ENCODE measurements at regions not wholly inside any gene's neighbourhood (a gene's known extent, or its start where the extent isn't known, plus 50 kb on each side); places are given as distances from the start of the nearest gene placed in this dataset.

DNA sequence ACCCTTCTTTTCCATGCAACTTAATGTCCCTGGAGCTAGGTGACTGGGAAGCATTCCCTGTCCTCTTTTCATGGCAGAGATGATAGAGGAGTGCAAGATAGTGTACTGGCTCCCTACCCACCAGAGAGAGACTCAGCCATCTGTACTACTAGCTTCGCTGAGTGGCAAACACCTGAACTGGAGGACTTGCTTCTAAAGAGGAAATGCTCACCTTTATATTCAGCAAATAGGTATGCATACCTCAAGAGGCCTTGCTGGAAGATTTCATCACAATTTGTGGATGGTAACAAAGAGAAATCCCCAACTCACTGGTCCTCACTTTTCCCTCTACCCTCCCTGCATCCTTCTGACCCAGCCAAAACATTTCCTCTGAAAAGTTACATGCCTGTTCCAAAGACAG lies 124.1 kb downstream of the FOXA2 start:
- no peak overlapping the region for H3K27ac ChIP-seq
- no peaks in the 10 kb centered on the region for H3K27me3 ChIP-seq
- no peaks in the 10 kb centered on the region for H3K4me1 ChIP-seq
- WGBS, 2 donors, result 84 to 100% methylated on average over 1 of the region's 1 CpG
- no peaks in the 10 kb centered on the region for H3K9me3 ChIP-seq
- DNase-seq (ENCODE audit: low spot score in 2 of 2), result no peak
- H3K36me3 ChIP-seq, result no peaks in the 10 kb centered on the region
- TF ChIP-seq, protein P1, sequence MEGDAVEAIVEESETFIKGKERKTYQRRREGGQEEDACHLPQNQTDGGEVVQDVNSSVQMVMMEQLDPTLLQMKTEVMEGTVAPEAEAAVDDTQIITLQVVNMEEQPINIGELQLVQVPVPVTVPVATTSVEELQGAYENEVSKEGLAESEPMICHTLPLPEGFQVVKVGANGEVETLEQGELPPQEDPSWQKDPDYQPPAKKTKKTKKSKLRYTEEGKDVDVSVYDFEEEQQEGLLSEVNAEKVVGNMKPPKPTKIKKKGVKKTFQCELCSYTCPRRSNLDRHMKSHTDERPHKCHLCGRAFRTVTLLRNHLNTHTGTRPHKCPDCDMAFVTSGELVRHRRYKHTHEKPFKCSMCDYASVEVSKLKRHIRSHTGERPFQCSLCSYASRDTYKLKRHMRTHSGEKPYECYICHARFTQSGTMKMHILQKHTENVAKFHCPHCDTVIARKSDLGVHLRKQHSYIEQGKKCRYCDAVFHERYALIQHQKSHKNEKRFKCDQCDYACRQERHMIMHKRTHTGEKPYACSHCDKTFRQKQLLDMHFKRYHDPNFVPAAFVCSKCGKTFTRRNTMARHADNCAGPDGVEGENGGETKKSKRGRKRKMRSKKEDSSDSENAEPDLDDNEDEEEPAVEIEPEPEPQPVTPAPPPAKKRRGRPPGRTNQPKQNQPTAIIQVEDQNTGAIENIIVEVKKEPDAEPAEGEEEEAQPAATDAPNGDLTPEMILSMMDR (IDR thresholded peaks at IDR 0.05), result no peak
- TF ChIP-seq POLR2A (IDR thresholded peaks at IDR 0.05) (no peak), EP300 (IDR thresholded peaks at IDR 0.05) (no peak)
- no peak overlapping the region for H3K4me3 ChIP-seq

DNA sequence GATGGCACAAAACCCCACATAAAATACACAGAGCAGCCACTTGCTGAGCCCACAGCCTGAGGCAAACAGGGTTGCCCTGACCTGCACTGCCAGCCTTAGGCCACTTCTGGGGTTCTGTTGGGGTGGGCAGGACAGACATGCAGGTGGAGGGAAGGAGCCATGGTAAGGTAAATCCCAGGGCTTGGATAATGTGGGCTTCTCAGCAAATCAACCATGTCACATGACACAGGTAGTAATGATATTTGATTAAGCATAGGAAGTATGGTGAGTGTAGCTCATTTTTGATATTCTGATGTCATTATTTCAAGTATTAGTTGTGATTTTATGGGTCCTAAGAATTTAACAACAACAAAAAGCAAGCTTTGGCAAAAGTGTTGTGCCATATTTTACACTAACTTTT lies 124.6 kb downstream of the FOXA2 start:
- no peaks in the 10 kb centered on the region for H3K9me3 ChIP-seq
- no peak overlapping the region for H3K4me3 ChIP-seq
- TF ChIP-seq, protein P1 (IDR thresholded peaks at IDR 0.05), result no peak
- no peak for TF ChIP-seq EP300 (IDR thresholded peaks at IDR 0.05)

DNA sequence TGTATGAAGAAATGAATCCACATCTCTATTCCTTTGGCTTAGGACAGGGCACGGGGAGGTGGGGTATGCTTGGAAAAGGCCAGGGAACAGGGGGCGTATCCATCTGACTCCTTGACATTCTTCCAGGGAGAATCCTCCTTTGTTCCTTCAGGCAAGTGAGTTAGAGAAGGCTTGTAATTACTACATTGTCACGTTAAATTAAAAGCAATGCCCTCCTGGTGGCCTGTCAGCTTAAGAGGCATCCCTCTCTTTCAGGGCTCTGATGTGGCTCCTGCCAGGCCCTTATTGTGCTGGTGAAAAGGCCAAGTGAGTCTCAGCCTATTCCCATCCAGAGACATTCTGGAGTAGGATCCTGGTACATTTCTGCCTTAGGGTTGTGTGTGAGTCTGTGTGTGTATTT lies 128.3 kb downstream of the FOXA2 start:
- Histone ChIP-seq H3K4me3 (no peak overlapping the region), H3K27me3 (no peaks in the 10 kb centered on the region), H3K36me3 (no peaks in the 10 kb centered on the region), H3K27ac (no peak overlapping the region), H3K4me1 (no peaks in the 10 kb centered on the region), H3K9me3 (no peaks in the 10 kb centered on the region)
- WGBS, 2 donors, result 40 to 46% methylated on average over 3 of the region's 3 CpGs
- DNase-seq (ENCODE audit: low spot score in 2 of 2), result no peak
- TF ChIP-seq, protein P1 (IDR thresholded peaks at IDR 0.05), result no peak
- TF ChIP-seq EP300 (IDR thresholded peaks at IDR 0.05), result no peak
- no peak for TF ChIP-seq POLR2A (IDR thresholded peaks at IDR 0.05)

More for the DNA sequence above, 124.6 kb downstream of the FOXA2 start:
- DNase-seq (ENCODE audit: low spot score in 2 of 2), result no peak
- Histone ChIP-seq H3K4me1 (no peaks in the 10 kb centered on the region), H3K27me3 (no peaks in the 10 kb centered on the region), H3K27ac (no peak overlapping the region), H3K36me3 (no peaks in the 10 kb centered on the region)

DNA sequence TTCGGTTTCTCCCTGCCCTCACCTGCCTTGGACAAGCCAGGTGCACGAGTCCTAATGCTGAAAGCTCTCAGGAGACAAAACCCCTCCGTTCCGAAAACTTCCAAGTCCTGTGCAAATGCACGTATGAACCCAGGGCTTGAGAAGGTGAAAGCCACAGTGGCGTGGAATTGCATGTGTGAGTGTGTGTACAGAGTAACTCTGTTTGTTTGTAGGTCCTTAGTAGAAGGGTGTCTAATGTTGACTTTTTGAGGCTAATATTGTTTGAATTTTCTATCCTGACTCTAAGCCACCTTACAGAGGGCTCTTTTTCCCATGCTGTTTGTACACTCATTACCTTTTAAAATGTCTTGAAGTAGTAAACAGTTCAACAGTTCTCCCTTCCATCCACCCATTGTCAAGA lies 129.1 kb downstream of the FOXA2 start:
- no peaks in the 10 kb centered on the region for H3K36me3 ChIP-seq
- DNase-seq (ENCODE audit: low spot score in 2 of 2), result no peak
- H3K4me3 ChIP-seq, result no peak overlapping the region
- H3K4me1 ChIP-seq, result no peaks in the 10 kb centered on the region
- TF ChIP-seq EP300 (IDR thresholded peaks at IDR 0.05) (no peak), POLR2A (IDR thresholded peaks at IDR 0.05) (no peak)
- TF ChIP-seq, protein P1 (IDR thresholded peaks at IDR 0.05), result no peak
- WGBS, 2 donors, result 77 to 78% methylated on average over 6 of the region's 6 CpGs
- no peak overlapping the region for H3K27ac ChIP-seq
- no peaks in the 10 kb centered on the region for H3K27me3 ChIP-seq
- no peaks in the 10 kb centered on the region for H3K9me3 ChIP-seq

DNA sequence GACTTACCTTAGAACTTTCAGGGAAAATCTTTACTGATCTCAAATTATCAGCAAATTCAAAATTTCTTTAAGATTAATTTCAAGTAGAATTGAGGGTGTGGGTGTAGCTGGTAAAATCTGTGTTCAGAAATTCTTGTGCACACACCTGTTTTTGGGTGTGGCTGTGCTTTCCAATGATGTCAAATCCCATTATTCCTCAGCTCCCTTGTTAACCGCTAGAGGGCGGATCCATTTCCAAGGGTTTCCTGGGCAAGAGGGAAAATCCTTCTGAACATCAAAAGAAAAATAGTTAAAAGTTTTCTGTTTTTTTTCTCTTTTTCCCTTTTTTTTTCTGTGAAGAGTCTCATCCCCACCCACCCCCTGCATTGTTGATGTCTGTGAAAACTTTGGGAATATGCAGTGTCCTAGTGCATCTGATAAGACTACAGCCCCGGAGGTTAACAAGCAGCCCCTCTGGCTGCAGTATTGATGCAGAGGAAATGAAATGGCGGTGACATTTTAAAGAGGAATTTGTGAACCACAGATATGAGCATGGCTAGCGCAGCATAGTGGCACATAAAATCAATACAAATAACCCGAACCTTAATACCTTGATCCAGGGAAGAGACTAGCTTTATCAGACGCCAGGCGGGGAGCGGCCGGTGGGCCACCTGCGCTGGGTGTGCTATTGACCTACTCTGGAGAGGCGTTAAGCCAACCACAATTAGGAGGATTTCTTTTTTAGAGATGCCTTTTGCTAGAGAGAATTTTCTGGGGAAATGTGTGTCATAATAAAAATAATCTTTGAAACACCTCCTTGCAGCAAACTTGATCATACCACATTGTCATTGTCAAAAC lies 130.9 kb downstream of the FOXA2 start:
- Histone ChIP-seq H3K4me1 (no peaks in the 10 kb centered on the region), H3K27ac (no peak overlapping the region), H3K4me3 (no peak overlapping the region), H3K9me3 (no peaks in the 10 kb centered on the region), H3K27me3 (no peaks in the 10 kb centered on the region), H3K36me3 (no peaks in the 10 kb centered on the region)
- TF ChIP-seq, protein P1 (IDR thresholded peaks at IDR 0.05), result peak in 4 of 5 experiments; percentile 17 to 44 (median 36)
- TF ChIP-seq POLR2A (IDR thresholded peaks at IDR 0.05), result no peak
- no peak for TF ChIP-seq EP300 (IDR thresholded peaks at IDR 0.05)
- WGBS, 2 donors, result 74% methylated on average over 12 of the region's 12 CpGs
- no peak for DNase-seq (ENCODE audit: low spot score in 2 of 2)
